CD4-positive, alpha-beta T cell treated with Interferon alpha-2 for 1 hour (primary cell): ENCODE measurements at regions not wholly inside any gene's neighbourhood (a gene's known extent, or its start where the extent isn't known, plus 50 kb on each side); places are given as distances from the start of the nearest gene placed in this dataset.

Source experiments
- DNase-seq, 2 donors: peaks; one replicate each; pipeline ENCODE4 v3.0.0-alpha.2; 2020 to 2022

DNA sequence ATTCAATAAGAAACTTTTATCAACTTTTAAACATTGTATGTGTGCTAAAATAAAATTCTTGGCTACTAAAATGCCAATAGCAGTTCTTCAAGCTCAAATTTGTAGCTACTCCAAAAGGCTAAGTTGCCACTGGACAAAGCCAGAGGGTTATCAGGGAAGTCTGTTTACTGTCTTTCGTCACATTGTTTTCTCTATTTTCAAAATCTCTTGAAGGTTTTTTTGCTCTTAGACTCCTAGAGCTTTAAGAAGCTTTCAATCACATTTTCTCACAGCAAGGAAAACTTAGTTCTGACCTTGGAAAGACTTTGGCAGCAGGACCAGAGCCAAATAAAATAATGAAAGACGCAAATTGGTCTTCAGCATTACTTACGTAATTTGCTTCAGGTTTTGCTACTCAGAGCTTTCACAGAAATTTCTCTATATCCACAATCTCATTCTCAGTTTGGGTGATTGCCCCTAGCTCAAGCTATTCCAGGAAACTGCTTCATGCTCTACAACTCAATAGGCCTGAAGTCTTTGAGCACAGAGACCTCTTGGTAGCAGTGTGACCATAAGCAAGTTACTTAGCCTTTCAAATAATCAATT lies 257.7 kb downstream of the GABRG2 start:
- no peak for DNase-seq

DNA sequence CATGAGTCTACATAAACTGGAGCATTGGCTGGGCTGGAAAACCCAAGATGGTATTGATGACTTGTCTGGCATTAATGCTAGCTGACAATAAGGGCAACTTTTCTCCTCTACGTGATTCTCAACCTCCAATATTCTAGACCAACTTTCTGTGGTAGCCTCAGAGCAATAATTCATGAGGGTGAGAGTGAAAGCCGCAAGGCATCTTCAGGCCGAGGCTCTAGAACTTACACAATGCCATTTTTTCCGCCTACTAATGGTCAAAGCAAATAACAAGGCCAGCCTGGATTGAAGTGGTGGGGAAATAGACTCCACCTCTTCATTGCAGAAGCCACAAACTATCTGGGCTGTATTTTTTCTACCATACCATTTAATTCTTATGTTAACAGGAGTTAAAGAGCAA lies 267.4 kb downstream of the GABRG2 start:
- no peak for DNase-seq

DNA sequence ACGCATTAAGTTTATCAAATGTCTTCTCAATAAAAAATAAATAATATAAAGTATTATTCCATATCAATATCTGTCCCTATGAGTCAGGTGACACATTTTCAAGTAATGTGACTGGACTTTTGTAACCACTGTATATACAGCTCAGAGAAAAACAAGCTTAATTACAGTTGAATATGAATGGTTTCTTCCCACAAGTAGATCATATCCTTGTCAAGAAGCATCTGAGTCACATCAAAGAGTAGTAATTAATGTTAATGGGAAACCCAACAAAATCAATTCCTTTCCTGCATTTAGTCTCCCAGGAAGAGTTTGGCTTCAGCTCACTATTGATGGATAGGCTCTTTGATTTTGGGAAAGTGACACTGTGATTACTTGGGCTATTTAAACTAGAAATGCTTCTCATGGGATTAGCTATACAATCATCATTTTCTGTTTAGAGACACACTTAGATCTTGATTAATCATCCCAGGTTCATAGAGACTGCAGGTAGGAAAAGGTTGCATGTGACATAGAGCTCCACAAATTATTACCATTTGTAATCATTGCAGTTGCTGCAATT lies 292.9 kb downstream of the GABRG2 start:
- DNase-seq, result no peak

DNA sequence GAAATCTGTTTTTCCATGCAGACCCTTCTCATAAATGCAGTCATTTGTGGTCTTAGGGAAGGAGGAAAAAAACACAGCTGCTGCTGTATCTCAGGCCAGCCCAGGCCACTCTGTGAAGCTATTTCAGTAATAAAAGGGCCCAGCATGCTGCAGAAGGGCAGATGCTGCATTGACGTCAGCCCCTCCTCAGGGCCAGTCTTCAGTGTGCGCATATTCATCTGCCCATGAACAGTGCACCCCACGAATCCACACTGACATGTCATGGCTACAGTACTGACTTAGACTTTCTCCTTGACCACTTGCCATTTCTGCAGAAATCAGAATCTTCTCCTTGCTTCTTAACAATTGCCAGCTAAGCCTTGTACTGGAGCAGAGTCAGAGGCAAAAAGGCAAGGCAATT lies 304.7 kb downstream of the GABRG2 start:
- DNase-seq, result no peak

DNA sequence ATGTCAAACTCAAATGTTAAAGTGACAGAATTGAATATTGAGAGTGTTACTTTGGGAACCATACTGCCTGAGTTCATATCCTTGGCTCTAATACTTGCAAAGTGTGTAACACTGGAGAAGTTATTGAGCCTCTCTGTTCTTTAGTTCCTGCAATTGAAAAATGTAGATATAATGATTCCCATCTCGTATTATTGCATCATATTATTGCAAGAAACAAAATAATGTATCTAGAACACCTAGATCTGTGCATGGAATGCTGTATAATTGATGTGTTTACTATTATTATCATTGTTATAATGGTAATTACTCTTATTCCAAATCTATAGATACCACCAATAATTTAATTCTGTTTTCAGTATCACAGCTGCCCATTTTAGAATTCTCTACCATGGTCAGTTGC lies 310.3 kb downstream of the GABRG2 start:
- no peak for DNase-seq

DNA sequence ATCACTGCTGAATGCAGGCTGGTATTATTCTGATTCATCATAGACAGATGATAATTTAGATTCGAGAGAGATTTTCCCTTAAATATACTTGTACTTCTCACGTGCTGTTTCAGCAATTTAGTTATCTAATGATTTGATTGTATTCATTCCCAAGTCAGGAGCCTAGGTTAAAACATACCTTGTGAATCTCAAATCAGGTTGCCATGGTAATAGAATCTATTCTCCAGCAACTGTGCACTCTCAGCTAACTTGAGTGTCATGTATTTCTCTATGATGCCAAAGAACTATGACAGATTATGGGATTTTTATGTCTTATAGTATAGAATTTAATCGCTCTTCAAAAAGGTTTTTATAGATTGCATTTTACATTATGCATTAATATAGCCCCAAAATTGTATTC lies 315.3 kb downstream of the GABRG2 start:
- DNase-seq, result no peak

DNA sequence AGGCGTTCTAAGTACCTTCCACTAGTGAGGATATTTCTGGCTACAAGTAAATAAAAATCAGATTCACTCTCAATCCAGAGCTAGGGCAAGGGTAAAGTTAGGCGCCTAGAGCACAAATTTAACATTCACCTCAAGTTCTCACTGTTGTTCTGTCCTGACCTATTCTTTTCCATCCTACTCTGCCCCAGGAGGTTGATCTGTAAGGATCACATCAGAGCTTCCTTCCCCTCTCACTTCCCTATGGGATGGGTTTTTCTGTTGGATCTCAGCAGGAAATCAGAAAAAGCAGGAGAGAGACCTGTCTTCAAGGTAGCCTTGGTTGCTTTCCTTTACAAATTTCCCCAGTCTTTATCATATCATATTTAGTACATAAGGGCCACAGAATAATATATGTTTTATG lies 316.7 kb downstream of the GABRG2 start:
- DNase-seq, result no peak

DNA sequence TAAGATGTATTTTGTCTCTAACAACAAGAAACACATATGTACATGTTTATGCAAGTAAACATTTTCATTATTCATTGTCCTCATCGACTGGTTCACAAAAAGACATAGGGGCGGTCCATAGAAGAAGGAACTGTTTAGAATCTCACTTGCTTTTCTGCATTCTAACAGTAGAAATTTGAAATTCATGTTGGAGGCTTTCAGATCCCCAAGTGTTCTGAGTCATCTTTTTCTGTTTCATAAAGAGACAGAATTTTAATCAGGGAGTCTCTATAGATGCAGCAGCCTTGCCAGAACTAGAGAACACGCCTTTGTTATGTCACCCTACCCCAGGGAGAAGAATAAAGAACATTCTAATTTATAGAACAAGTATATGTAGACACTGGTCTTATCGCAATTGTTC lies 324.3 kb downstream of the GABRG2 start:
- no peak for DNase-seq

DNA sequence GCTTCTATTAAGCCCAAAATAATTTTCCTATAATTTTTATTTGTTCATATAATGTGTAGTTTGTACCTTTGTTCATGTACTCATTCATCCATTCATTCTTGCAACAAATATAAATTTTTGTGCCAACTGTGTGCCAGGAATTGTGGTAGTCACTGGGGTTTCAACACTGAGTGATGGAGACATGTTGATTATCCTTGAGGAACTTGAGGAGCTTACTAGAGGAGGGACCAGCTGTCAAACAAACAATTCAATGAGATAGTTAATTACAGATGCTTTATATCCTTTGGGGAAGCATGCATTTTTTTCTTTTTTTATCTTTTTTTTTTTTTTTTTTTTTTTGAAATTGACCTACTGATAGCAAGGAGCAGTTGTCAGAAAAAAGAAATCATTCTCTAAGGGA lies 324.8 kb downstream of the GABRG2 start:
- DNase-seq, result no peak

DNA sequence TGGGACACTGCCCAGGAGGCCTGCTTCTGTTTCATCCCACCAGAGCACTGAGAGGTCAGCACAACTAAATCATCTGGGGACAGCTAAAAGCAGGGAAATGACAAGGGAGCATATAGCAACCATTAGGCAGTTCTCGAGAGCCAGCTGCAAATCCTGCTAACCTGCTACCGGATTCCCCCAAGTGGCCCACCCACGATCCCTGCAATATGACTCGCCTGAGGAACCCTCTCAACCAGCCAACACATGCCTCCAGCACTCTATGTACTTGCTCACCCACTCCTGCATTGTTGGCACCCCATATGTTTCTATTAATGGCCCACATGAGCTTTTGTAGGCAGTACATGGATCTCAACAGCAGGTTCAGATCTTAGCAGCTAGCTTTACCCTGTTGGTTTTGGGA lies 326.0 kb downstream of the GABRG2 start:
- no peak for DNase-seq

DNA sequence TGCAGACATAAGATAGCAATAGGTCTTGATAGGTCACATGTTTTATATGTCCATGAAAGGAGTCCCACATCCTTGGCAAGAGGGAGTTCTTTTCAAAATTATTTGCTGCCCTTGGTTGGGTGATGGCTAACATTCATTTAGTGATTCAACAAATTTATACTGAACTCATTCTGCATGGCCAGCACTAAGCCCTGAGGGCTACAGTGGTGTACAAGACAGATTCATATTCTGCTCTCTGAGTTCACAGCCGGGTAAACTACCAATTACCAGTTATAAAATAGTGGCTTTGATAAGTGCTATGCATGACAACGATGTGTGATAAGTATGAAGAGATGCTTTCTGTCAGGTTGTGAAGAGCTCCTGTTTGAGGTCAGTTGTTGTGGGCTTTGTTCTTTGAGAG lies 340.0 kb downstream of the GABRG2 start:
- DNase-seq, result no peak

DNA sequence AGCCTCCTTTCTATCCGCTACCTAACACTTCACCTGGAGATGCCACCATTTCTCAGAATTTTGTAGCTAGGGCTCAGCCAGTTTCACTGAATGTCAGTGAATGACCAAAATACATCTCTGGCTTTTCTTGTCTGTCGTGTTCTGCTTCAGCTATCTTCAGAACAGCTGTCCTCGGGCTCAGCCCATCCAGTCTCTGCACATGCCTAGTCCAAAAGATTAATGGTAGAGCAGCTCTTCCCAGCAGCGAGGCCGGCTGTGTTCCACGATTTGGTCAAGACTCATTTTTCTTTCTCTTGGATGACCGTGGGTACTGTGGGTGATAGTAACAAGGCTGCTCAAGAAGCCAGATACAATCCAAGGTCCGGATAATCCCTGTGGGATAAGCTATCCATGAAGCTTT lies 342.8 kb downstream of the GABRG2 start:
- DNase-seq, result no peak

DNA sequence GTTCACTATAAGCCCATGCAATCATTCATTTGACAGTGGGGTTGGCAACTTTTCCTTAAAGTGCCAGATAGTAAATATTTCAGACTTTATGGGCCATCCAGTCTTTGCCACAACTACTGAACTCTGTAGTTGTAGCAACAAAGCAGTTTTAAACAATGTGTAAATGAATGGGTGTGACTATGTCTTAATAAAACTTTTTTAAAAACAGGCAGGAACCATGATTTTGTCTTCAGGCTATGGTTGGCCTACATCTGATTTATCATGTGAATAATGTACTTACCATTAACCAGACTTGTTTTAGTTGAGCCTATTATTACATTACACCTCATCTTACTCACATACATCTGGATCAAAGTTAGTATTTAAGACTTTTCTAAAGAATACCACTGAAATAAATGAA lies 361.6 kb downstream of the GABRG2 start:
- DNase-seq, result no peak

DNA sequence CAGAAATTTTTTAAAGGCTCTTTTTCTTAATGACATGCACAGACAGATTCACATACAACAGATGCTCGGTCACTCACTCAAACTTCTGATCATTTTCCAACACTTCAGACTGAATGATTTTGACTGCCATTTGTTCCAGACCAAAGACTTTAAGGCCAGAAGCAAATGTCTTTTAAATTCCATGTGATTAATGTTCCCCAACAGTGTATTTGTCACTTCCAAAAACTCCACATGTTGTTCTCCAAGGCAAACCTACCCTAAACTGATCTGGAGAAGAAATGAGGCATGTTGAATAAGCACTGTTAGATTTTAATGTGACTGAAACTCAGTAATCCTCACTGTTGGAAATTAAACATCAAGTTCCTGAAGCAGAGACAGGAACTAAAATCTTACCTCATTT lies 366.7 kb downstream of the GABRG2 start:
- DNase-seq, result no peak

DNA sequence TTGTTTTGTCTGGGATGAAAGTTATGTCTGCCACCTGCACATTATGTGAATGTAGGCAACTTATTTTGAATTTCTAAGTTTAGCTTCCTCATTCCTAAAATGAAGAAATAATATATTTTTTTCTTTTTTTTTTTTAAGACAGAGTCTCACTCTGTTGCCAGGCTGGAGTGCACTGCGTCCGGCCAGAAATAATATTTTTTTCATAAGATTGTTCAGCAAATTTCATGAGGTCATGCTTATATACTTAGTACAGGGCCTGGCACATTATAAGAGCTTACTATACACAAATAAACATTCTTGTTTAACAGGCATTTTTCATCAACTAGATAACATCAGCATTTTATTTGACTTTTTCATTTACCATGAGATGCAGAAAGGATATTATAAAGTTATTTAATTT lies 368.5 kb downstream of the GABRG2 start:
- DNase-seq, result no peak

DNA sequence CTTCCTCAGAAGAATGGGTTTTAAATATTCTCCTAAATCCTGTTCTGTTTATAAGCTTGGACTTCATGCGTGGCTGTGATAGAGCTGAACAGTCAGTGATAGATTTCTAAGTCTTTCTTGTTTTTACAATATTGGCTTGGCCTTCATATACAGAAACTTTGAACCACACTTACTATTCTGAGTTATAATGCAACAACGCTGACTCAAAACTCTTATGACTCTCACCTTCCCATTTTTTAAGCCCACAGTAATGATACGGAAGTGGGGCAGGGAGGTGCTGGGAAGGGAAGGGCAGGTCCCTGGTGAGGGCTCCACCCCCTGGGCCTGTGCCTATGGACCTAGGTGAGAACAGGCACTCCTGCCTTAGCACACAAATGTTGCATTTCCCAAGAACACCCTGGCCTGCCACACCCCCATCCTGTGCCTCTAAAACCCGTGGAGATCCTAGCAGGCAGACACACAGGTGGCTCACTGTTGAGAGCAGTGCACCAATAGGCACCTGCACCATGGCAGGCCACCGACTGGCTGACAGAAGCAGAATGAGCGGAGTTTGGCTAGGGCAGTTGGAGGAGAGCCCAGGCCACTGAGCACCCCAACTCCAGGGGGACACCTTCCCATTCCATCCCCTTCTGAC lies 376.7 kb downstream of the GABRG2 start:
- no peak for DNase-seq

DNA sequence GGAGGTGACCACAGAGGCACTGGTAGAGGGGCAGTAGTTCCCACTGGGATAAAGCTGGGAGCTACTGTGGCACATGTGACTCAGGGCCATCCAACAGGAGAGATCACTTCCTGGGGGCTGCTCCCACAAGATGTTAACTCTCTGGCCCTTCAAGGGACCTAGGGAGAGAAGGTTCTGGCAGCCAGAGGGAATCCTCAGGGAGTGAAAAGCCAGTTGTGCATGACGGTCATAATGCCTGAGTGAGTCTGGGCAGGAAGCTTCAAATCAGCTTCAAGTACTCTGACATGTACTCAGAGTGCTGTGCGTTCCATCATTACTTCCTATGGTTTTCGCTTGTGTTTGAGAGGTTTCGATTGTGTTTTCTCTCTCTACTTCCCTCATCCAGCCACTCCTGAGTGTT lies 388.5 kb downstream of the GABRG2 start:
- DNase-seq, result no peak

DNA sequence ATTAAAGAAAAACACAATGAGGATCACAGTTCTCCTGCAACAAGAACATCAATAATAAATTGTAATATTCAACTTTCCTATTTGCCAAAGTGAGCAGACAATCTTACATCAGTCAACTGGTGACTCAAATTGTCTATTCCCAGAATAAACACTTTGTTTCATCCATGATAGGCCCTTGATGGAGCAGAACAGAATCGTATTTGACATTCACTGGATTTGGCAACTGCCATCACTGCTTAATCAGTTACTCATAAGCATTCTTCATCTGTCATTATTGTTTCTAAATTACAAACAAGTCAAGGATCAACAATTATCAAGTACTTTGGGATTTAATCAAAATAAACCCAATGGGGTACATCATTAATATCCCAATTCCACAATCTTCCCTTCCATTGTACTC lies 398.4 kb downstream of the GABRG2 start:
- DNase-seq, result no peak

DNA sequence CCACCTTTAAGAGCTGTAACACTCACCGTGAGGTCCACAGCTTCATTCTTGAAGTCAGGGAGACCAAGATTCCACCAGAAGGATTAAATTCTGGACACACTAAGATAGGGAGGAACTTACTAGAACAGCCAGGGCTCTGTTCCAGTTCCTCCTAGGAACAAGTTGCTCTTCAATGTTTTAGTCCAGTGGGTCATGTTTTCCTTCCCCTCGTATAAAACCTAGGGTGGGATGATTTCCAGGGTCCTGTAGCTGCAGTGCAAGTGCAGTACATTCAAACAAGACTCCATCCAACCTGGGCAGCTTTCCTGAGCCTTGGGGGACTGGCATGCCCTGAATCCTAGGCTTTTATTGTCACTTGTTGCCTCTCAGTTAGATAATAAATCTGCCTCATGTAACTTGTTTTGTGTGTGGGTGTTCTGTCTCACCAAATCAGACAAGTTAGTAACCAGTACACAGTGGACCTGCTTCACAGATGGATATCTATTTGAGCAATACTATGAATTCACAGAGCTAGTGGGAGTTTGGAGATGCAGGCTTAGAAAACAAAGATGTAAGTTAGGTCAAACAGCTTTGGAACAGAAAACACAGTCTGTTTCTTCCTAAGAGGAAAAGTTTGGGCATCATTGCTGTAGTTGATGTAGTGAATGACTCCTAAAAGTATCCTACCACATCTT lies 405.6 kb downstream of the GABRG2 start:
- DNase-seq, result no peak

DNA sequence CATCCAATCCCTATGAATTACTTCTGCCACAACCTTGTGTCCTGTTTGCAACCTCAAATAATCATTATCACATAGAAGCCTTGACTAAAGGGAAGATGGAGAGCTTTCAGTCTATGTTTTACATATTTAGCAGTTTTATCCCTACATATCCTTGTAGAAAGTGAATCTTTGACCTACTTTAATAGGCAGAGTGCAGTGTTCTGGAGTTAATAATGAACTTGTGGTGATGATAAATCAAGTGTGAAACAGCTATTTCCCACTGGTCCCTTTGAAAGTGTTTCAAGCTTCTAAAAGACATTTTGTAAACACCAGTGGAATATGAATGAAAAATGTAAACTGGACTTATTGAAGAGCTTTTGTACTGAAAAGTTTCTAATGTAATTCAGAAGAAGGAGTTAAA lies 406.7 kb downstream of the GABRG2 start:
- no peak for DNase-seq

DNA sequence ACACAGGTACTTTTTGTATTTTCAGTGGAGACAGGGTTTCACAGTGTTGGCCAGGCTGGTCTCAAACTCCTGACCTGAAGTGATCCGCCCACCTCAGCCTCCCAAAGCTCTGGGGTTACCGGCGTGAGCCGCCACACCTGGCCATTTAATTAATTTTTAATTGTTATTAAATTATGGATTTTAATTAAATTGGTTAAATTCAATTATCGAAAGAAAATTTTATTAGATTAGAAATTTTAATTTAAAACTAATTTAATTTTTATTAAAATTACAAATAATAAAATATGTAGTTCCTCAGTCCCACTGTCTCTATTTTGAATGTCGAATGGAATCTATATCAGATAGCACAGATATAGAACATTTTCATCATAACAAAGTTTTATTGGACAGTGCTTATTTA lies 416.5 kb downstream of the GABRG2 start:
- no peak for DNase-seq

DNA sequence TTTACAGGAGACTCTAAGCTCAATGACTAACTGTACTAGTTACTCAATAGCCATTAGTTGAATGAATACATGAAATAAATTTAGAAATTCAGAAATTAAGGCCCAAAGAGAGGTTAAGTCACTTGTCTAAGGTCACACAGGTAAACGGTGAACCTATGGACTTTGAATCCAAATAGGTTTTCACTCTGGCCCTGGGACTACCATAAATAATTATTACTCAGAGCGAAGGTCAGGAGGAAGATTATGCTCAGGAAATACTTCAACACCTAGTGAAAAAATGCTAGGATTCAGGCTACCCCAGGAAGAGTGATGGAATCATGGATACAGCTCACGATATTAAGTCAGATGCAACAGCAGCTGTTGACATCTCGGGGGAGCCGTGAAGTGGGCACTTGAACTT lies 417.4 kb downstream of the GABRG2 start:
- DNase-seq, result no peak

DNA sequence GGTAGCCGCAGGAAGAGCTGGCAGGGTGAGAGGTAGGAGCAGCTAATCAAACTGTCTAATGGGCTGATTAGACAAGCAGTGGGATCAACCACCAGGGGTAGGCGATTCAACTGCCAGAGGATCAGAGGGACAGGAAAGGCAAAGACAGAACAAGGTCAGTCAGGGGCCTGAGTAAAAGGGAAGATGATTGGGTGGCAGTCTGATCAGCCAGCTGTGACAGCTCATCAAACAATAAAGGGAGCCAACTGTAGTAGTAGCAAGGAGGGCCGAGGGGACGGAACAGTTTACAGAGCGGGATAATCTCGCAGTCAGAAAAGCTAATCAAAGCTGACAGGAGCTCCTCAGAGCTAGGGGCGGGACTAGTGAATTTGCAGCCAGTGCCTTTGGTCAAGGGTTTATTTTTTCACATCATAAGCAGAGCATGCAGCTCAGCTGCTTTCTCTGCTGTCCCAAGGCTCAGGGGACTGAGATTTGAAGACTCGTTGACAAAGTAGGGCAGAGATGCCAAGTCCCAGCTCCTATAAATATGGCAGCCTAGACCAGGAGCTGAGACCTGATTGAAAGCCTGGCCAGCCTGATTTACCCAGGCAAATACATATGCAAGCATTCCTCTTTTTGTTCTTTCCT lies 418.2 kb downstream of the GABRG2 start:
- DNase-seq, result no peak
